DOHH2 (cell line): ENCODE measurements at regions not wholly inside any gene's neighbourhood (a gene's known extent, or its start where the extent isn't known, plus 50 kb on each side); places are given as distances from the start of the nearest gene placed in this dataset.

ENCODE experiments used
- CTCF ChIP-seq: fragments of 200-600 bp; sonication (generic); IDR thresholded peaks from one replicate; pipeline ENCODE4 v1.5.1; 2014; ENCODE audit warnings: antibody characterized with exemption, mild to moderate bottlenecking, low read depth, low read length; ENCODE audit not compliant: poor library complexity, severe bottlenecking
- EZH2phosphoT487 ChIP-seq: fragments of 200-600 bp; sonication (generic); IDR thresholded peaks from 2 replicates; pipeline ENCODE4 v1.6.1; 2017; ENCODE audit warnings: borderline replicate concordance, mild to moderate bottlenecking, antibody characterized with exemption, low read length, moderate library complexity, mixed read lengths

GRCh38 chr14:55754871-55755270, 174.9 kb downstream of the KTN1 start:
- no peak for TF ChIP-seq EZH2phosphoT487
- TF ChIP-seq CTCF, result no peak
